ENCODE measurements at regions not wholly inside any gene's neighbourhood (a gene's known extent, or its start where the extent isn't known, plus 50 kb on each side); places are given as distances from the start of the nearest gene placed in this dataset.

- no peak for TF ChIP-seq POLR2A (IDR thresholded peaks at IDR 0.05)
- TF ChIP-seq CTCF (IDR thresholded peaks at IDR 0.05) = no peak
Observed at GRCh38 chr13:50599046-50599445, 244.4 kb downstream of the DLEU7 start.

Measured in heart left ventricle (tissue), 13 donors.